ENCODE measurements at regions not wholly inside any gene's neighbourhood (a gene's known extent, or its start where the extent isn't known, plus 50 kb on each side); places are given as distances from the start of the nearest gene placed in this dataset.
"Not testable (repeated sequence)": the region's sequence is repeated elsewhere in the genome, so short reads cannot be mapped to it uniquely, and the experiment has no call there.

DNA sequence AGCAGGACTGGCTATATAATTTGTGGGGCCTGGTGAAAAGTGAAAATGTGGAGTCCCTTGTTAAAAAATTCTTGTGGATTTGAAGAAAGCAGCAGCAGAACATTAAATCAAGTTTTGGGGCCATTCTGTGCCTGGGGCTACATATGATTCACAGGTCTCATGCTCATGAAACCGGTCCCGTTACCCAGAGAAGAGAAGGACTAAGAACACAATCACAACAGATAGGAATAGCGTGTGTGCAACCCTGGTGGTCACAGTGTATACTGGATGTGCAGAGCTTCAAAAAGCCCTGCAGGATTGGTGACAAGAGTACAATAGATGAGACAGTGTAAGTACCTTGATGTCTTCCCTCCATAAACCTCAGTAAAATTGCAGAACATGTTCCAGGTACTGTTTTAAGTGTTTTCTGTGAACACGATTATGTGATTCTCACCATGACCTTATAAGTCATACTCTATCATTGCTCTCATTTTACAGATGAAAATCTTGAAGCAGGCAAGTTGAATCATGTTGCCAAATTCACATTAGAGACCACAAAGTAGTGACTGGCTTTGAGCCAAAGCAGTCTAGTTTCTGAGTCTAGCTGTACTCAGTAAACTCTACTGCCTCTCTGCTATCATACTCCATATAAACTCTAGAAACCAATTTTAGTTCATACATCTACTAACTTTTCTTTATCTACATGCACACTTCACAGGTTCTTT, 636.5 kb downstream of the TAF11L14 start:
- no peak for DNase-seq

DNA sequence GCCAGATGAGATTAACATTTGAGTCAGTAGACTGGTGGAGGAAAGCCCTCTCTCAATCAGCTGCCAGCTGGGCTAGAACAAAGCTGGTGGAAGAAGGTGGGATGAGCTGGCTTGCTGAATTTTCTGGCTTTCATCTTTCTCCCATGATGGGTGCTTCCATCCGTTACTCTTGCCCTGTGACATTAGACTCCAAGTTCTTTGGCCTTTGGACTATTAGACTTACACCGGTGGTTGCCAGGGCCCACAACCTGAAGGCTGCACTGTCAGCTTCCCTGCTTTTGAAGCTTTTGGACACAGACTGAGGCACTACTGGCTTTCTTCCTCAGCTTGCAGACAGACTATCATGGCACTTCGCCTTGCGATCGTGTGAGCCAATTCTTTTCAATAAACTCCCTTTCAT, 642.7 kb downstream of the TAF11L14 start:
- no peak for DNase-seq

DNA sequence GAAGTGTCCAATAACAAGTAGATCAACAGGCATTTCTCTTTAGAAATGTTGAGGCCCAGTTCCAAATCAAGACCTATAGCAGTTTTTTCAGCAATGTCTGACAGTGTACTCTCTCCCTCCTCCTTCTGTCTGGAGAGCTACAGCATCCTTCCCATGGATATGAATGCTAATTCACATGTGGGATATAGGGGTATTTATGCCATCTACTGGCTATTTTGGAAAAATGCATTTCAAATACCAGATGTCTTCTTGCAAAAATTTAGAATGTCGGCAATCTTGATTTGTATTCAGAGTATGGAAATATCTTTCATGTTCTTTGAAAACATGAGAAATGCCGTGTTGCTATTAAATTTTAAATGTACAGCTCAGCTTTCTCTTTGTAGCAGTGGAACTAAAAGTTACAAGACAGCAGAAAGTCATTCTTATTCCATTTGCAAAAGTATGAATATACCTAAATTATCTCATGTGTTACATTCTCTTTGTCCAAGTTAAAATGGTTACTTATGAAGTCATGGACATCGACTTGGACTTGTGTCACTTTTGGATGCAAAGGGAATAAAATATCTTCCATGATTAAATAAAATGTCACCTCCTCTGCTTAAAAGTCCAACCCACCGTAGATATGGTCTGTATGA, 647.8 kb downstream of the TAF11L14 start:
- DNase-seq: no peak

DNA sequence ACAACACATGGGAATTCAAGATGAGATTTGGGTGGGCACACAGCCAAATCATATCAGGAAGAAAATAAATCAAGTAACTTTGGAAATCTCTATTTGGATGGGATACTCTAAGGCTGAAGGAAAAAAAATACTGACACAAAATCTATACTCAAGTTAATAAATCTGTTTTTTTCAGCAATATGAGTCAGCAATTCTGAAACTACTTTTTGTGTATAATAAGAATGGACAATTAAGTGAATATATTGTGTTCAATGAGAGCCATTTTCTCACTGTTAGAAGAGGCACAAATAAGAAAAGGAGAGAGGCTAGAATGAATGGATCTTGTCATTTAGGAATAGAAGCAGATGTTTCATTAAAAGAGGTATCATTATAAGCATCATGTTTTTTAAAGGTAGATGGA, 651.0 kb downstream of the TAF11L14 start:
- DNase-seq: no peak

DNA sequence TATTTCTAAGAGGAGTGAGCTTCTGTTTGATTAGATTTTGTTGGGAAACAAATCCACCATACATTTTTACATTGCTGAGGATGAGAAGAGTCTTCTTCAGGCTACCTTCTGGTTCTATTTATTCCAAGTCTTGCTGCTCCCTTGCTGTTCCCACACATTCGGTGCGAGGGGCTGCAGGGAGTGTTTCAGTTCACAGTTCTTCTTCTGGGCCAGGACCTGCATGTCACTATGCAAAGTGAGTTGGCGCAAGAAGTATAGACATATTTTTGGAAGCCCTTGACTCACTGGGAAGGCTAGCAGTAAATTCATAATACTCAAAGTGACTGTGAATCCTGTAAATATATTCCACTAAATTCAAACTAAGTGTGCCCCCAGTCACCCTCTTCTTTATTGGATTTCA, 657.9 kb downstream of the TAF11L14 start:
- DNase-seq: no peak

DNA sequence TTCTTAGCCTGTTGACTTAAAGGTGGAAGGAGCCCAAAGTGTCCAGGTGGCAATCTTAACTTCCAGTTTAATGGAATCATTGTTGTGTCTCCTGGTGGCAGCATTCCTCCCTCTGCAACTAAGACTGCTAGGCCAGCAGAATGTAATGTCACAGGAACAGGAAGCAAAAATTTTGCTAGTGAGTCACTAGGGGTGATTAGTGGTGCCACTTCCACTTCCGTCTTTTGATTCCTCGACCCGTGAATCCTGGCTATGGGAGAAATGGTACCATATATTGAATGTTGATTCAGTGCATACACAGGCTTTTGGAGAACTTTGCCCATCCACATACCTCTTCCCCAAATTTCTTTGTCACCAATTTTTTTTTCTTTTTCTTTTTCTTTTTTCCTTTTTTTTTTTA, 661.4 kb downstream of the TAF11L14 start:
- not testable (repeated sequence) for DNase-seq

DNA sequence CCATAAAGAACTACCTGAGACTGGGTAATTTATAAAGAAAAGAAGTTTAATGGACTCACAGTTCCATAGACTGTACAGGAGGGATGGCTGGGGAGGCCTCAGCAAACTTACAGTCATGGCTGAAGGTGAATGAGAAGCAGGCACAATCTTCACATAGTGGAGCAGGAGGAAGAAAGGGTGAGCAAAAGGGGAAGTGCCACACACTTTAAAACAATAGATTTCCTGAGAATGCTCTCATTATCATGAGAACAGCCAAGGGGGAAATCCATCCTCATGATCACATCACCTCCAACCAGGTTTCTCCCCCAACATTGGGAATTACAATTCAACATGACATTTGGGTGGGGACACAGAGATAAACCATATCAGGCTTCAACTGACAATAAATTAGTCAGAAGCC, 664.9 kb downstream of the TAF11L14 start:
- no peak for DNase-seq

DNA sequence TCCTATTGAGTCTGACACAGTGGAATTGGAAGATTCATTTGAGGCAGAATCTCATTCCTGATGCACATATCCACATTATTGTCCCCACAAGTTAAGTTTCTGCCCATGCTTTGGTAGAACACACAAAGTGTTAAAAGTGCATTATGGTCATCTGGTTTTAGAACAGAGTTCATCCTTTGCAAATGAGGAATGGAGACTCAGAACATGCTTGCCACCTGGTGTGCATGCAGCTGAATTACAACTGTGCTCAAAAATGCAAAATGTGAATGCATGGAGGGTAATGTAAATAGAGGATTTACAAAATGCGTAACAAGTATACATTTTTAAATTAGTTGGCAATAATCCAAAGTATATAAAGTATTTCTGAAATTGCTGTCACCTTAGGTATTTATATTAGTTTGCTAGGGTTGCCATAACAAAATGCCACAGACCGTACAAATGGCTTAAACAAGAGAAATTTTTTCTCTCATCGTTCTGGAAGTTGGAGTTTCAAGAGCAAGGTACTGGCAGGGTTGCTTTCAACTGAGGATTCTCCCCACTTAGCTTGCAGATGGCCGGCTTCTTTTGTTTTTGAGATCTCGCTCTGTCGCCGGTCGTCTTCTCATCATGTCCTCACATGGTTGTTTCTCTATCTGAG, 671.1 kb downstream of the TAF11L14 start:
- no peak for DNase-seq

DNA sequence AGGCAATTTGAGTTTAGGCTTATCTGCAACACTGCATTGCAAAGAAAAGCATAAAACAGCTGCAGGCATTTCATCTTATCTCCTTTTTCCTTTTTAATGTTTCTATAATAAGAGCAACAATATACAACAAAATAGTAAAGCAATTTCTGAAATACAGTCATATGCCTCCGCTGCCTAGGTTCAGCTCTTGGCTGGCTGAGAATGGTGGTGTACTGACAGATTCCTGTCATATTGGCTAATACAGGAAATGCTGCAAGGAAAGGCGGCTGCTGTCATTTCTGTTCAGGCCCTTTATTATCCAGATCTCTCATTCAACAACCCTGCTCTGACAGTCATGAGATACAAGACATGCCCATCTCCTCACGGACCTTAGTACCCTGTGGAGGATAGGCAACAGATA, 677.0 kb downstream of the TAF11L14 start:
- no peak for DNase-seq

DNA sequence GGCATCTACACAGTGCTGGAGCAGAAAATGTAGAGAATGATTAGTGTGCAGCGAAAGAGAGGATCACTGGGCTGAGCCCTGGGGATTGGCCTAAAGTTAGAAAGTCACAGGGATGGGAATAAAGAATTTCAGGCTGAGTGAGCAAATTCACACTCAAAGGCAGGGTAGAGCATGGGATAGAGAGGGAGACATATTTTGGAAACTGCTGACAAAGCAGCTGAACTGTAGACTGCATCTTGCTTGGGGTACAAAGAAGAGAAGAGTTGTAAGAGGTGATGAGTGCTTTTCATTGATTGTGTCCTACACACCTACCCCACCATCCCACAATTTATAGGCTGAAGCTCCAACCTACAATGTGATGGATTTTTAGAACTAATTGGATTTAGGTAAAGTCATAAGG, 677.8 kb downstream of the TAF11L14 start:
- no peak for DNase-seq

DNA sequence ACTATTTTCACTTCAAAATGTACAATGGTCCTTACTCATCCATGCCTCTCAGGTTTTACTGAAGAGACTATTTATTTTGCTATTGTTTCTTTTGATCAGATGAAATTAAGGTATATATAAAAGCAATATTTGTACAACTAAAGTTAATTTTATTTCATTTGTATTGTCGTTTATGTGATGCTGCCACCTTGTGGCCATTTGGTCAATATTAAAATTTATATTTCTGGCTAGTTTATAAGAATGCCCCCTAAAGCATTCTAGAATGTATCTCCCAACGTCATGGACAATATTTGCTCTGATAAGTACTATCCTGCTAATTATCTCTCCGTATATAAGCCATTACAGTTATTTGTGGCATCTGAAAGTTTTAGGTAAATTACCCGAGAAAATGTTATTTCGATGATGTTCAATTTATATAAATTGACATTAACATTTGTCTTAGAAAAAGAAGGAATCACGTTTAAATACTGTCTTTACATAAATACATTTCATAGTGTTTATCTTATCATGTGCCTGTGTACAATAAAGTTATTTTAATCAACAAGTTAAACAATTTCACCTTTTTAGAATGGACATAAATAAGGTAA, 680.0 kb downstream of the TAF11L14 start:
- no peak for DNase-seq

DNA sequence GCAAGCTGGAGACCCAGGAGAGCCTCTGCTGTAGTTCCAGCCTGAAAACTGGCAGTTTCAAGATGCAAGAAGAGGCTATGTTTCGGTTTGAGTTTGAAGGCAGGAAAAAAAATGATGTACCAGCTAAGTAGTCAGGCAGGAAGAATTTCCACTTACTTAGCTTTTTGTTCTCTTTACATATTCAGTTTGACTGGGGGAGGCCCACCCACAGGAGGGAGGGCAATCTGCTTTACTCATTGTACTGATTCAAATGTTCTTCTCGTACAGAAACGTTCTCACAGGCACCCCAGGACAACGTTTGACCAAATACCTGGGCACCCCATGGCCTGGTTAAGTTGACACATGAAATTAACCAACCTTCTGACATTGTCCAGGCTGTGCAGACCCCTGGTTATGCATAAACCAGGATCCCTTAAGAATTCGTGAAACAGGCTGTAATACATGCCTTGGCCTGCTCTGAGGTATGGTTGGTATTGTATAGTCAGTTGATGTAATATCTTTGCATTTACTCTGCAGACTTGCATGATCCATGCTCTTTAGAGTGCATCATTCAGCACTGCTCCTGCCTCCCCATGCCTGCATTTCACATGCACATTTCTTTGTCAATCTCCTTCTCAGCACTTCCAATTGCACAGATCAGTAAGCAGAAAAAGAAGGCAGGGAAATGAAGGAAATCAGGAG, 687.1 kb downstream of the TAF11L14 start:
- no peak for DNase-seq

DNA sequence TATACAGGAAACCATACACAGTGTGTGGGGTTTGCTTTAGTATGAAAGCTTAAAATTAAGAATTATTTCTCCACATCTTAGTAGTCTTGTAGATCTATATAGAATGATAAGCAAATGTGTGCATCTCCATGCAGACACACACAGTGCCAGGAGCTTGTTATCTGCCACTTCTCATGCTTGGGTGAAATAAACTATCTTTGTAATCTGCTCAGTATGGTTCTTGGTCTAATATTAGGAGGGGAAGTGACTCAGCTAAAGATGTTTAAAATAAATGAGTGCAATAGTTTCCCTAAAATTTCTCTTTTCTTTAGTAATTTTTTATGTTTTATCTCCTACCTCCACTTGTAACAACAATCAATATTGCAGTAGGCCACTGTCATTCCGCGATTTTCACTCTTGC, 689.6 kb downstream of the TAF11L14 start:
- no peak for DNase-seq

DNA sequence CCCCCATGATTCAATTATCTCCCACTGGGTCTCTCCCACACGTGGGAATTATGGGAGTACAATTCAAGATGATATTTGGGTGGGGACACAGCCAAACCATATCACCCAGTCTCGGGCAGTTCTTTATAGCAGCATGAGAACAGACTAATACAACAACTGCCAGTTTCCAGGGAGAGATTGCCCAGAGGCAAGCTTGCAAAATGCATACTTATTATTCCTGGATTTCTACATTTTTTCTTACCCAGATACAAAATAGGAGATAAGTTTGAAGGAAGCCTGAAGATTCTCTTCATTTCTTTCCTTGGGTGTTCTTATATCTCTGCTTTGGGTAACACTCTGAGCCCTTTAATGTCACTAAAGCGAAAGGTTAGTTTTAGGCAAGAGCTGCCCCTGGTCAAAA, 691.2 kb downstream of the TAF11L14 start:
- no peak for DNase-seq

DNA sequence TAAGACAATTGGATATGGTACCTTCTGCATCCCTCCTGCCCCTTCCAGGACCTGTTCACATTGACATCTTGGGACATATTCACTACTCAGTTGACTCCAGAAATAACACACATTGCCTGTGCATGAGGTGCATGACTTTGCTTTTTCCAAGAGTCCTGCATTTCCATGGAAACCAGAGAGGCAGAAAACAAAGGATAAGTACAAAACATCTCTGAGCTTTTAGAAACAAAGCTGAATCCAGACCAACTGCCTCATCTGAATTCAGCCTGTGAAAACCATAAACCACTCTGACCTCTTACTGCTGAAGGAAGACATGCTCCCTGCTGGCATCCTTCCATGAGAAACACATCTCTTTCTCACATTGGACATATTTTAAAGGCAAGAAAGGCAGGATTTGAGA, 695.1 kb downstream of the TAF11L14 start:
- DNase-seq: no peak

DNA sequence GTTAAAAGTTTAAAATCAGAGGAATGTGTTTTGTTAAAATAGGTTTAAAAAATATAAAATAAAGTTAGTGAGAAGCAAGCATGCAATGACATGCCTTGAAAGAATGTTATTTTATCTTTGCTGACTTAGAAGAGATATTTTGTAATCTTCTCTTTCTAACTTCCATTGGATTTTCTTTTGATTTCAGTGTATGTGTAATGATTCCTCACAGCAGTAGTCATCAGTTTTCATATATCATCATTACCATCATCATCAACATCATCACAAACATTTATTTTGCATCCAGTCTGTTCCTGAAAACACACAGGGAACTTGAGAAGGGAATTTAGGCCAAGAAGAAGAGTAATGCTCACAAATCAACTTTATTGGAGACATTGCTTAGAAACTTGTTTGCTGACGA, 699.6 kb downstream of the TAF11L14 start:
- DNase-seq: no peak

DNA sequence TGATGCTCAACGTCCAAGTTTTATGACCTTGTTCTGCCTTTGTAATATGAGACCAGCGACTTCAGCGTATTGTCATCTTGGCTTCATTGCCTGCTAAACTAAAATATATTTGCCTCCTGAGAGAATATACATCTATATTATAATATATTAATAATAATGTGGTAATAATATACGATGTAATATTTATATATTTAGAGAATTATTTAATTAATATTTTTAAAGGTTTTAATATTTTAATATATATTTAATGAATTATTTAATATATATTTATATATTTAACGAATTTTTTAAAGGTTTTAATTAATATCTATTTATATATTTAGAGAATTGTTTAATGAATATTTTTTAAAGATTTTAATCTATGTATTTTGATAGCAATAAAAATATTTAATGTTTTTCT, 700.7 kb downstream of the TAF11L14 start:
- no peak for DNase-seq

DNA sequence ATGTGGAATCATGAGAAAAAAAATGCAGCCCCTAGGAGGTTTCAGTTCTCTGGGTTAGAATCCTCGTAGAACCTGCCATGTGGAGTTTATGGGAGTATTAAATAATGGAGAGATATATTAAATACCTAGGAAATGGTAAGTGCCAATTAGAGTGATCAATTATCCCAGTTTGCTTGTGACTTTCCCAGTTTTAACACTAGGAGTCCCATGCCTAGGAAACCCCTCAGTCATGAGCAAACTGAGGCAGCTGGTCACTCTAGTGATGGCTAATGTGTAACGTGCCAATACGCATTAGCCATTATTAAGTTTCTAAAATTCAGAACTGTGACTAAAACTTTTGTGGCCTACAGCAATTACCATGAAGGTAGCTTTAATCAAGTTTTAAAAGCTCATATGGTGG, 720.6 kb downstream of the TAF11L14 start:
- DNase-seq: no peak

DNA sequence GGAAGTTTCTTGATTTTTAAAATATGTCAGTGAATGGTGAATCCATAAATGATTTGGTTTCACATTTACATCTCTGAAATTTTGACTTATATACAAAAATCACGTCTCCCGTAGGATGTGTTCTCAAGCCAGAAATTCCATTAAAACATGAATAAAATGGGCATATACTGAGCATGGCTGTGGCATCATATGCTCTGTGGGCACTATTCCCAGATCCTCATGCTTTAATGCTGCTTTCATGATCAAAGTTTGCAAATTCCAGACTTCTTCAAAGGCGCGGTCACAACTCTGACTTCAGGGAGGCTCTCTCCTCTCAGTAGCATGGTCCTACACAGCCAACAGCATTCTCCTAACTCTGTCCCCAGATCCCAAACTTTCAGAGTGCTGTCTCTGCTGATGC, 723.2 kb downstream of the TAF11L14 start:
- no peak for DNase-seq

DNA sequence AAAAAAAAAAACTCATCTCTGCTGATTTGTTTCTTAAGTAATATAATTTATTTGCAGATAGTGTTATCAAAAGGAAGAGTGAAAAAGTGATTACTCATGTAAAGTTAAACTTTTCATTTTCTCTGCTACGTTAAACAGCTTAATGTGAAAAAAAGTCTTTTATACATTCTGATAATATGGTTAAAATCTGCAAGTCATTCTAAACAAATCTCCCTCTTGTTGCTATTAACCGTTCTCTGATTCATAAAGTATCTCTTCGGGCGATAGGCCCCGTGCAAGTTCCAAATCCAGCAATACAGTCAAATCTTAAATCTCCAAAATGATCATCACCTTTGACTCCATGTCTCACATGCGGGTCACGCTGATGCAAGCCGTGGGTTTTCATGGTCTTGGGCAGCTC, 732.0 kb downstream of the TAF11L14 start:
- no peak for DNase-seq

DNA sequence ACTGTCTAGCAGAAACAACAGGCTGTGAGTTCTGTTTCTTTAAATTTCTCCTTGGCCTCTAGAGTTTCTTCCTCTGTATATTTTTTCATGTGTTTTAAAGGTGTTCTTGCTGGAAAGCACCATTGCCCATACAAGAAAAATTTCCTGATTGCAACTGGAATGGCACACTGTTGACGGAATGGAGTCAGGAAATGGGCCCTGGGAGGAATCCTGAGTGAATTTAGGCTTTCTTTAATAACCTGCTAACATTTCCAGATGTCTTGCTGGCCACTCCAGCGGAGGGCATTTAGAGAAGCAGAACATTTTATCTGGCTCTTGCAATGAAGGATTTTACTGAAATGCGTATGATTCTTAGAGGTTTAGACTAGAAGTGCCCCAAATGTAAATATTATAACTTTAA, 736.3 kb downstream of the TAF11L14 start:
- no peak for DNase-seq

DNA sequence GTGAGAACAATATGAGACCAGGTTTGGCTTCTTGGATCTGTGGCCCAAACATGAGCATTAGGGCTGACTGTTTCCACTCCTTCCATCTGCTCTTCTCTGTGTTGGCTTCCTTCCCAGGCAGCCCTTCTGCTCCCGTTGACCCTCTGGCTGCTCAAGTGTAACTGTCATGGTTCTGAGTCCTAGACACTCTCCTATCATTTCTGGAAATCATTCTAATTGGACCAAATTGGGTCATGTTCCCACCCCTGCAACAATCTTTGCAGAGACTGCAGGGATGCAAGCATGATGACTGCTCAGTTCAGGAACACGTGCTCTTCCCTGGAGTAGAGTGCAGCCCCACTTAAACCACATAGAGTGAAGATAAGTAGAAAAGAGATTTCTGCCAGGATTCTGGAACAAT, 741.4 kb downstream of the TAF11L14 start:
- DNase-seq: no peak

DNA sequence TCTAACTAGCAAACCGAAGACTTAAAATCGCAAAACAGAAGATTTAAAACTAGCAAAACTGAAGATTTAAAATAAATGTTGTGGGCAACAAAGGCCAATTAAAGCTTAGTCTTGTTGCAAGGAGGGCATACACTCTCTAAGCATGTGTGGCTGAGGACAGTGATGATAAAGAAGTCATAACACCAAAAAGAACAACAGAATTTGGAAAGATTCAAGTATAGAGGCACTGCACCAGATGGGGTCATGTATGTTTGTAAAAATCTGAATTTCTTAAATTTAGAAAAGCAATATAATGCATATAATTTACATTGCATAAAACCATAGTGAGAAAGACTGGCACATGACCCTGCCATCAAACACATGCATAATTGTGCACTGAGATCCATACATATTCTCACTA, 743.8 kb downstream of the TAF11L14 start:
- DNase-seq: no peak

DNA sequence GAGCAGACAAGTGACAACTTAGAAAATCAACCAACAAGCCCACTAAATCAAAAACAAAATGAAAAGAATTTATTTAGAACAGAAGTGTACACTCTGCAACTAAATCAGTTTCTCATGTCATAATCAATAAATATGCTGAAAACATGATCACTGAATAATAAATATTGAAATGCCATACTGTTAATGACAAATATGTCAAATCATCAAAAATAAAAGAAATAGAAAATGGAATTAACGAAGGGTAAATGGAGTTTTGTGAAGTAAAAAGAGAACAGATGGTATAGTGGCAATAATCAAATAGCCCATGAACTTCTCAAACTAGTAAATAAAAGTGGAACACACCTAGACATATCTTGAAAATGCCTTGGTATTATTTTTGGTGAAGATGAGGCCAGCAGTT, 744.9 kb downstream of the TAF11L14 start:
- DNase-seq: no peak
